PC-9 (cell line): ENCODE measurements at regions not wholly inside any gene's neighbourhood (a gene's known extent, or its start where the extent isn't known, plus 50 kb on each side); places are given as distances from the start of the nearest gene placed in this dataset.

Experiments used
- BruUV-seq: library from RNA; stranded (reverse); fragments of 400-500 nt; replicated peaks from 2 replicates; lab custom pipeline; 2021; lab: Mats Ljungman, UMichigan
- CTCF ChIA-PET: fragments of 300-600 bp; sonication (Branson Sonifier 250); formaldehyde crosslinking; loops from one replicate; lab custom pipeline; 2022; ENCODE audit warnings: antibody characterized with exemption; lab: Charles Lee
- POLR2A ChIA-PET: fragments of 300-600 bp; sonication (Branson Sonifier 250); formaldehyde crosslinking; loops from one replicate; lab custom pipeline; 2022; ENCODE audit warnings: antibody characterized with exemption; ENCODE audit not compliant: unreplicated experiment; lab: Charles Lee
- DNase-seq, 2 experiments: peaks; one replicate each; pipeline versions ENCODE4 v3.0.0 to v3.0.0-alpha.2; 2015 to 2022; ENCODE audit warnings: mixed read lengths in 1 of 2
- H2AFZ ChIP-seq: fragments of 200-600 bp; sonication (generic); 2 replicates; pipeline ENCODE4 v1.8.1; 2017; ENCODE audit warnings: antibody characterized with exemption
- H3F3A ChIP-seq: fragments of 200-600 bp; sonication (generic); 2 replicates; pipeline ENCODE4 v1.8.1; 2017; ENCODE audit warnings: antibody characterized with exemption, mild to moderate bottlenecking, low read depth; ENCODE audit not compliant: insufficient read depth
- H3K27ac ChIP-seq: fragments of 200-600 bp; sonication (generic); 2 replicates; pipeline ENCODE4 v1.6.1; 2016; ENCODE audit warnings: mixed run types
- H3K27me3 ChIP-seq: fragments of 200-600 bp; sonication (generic); 2 replicates; pipeline ENCODE4 v1.6.1; 2016; ENCODE audit warnings: low read depth, mixed run types; ENCODE audit not compliant: insufficient read depth
- H3K36me3 ChIP-seq: fragments of 200-600 bp; sonication (generic); 2 replicates; pipeline ENCODE4 v1.6.1; 2016; ENCODE audit warnings: low read depth, mixed run types
- H3K4me1 ChIP-seq: fragments of 200-600 bp; sonication (generic); replicated peaks from 2 replicates; pipeline ENCODE4 v1.6.1; 2016; ENCODE audit warnings: mixed run types; ENCODE audit not compliant: insufficient read depth
- H3K4me2 ChIP-seq: fragments of 200-600 bp; sonication (generic); 2 replicates; pipeline ENCODE4 v1.6.1; 2017; ENCODE audit warnings: mixed run types
- H3K4me3 ChIP-seq: fragments of 200-600 bp; sonication (generic); 2 replicates; pipeline ENCODE4 v1.6.1; 2016; ENCODE audit warnings: mixed run types
- H3K79me2 ChIP-seq: fragments of 200-600 bp; sonication (generic); 2 replicates; pipeline ENCODE4 v1.6.1; 2017; ENCODE audit warnings: low read depth, mixed run types
- H3K9me2 ChIP-seq: fragments of 200-600 bp; sonication (generic); 2 replicates; pipeline ENCODE4 v1.8.1; 2017; ENCODE audit warnings: mild to moderate bottlenecking; ENCODE audit not compliant: insufficient read depth
- H3K9me3 ChIP-seq: fragments of 200-600 bp; sonication (generic); 2 replicates; pipeline ENCODE4 v1.8.1; 2016; ENCODE audit warnings: low read depth; ENCODE audit not compliant: insufficient read depth
- H4K20me1 ChIP-seq: fragments of 200-600 bp; sonication (generic); 2 replicates; pipeline ENCODE4 v1.8.1; 2017; ENCODE audit not compliant: insufficient read depth
- CTCF ChIP-seq: fragments of 200-600 bp; sonication (generic); conservative IDR thresholded peaks from 2 replicates; pipeline ENCODE4 v1.6.1; 2017; ENCODE audit warnings: mixed run types, antibody characterized with exemption, mild to moderate bottlenecking, moderate library complexity
- EZH2 ChIP-seq: fragments of 200-600 bp; sonication (generic); IDR thresholded peaks from 2 replicates; pipeline ENCODE4 v1.8.0; 2017; ENCODE audit warnings: antibody characterized with exemption, low read depth
- intact Hi-C: fragments of 100-400 bp; cut with micrococcal nuclease; formaldehyde crosslinking; loops from one replicate; pipeline ENCODE4 v1.10.0; 2022; ENCODE audit not compliant: unreplicated experiment

GRCh38 chr17:14886200-14886739 lies 378.9 kb downstream of the PMP22 start:
- Histone ChIP-seq H3K4me1 (no peaks in the 10 kb centered on the region), H3K4me2 (no peak overlapping the region), H3K4me3 (no peak overlapping the region), H3K27me3 (no peaks in the 10 kb centered on the region), H3F3A (no peaks in the 10 kb centered on the region), H4K20me1 (no peaks in the 10 kb centered on the region), H3K79me2 (no peaks in the 10 kb centered on the region), H3K27ac (no peak overlapping the region), H3K36me3 (no peaks in the 10 kb centered on the region), H3K9me3 (no peaks in the 10 kb centered on the region), H2AFZ (no peak overlapping the region), H3K9me2 (no peaks in the 10 kb centered on the region)
- no peak for DNase-seq
- TF ChIP-seq EZH2 (no peak), CTCF (peak; percentile 40; the same call in 1 of the 2 replicates)
- POLR2A ChIA-PET, result no interaction called here
- BruUV-seq, result no TSS peak
- CTCF ChIA-PET, result no interaction called here
- intact Hi-C loops, result no loop called here

- H2AFZ ChIP-seq, result no peak overlapping the region
- DNase-seq, result no peak
- no peaks in the 10 kb centered on the region for H3K79me2 ChIP-seq
- ChIA-PET CTCF (no interaction called here), POLR2A (no interaction called here)
- no peak overlapping the region for H3K27ac ChIP-seq
- no peaks in the 10 kb centered on the region for H3K4me1 ChIP-seq
- no peaks in the 10 kb centered on the region for H3K27me3 ChIP-seq
- no peaks in the 10 kb centered on the region for H3K36me3 ChIP-seq
- no peak for TF ChIP-seq EZH2
- TF ChIP-seq CTCF, result no peak
- no peak overlapping the region for H3K4me3 ChIP-seq
- H3K4me2 ChIP-seq, result no peak overlapping the region
- no peaks in the 10 kb centered on the region for H3F3A ChIP-seq
- intact Hi-C loops, result no loop called here
- no peaks in the 10 kb centered on the region for H3K9me3 ChIP-seq
- no peaks in the 10 kb centered on the region for H3K9me2 ChIP-seq
- no peaks in the 10 kb centered on the region for H4K20me1 ChIP-seq
- BruUV-seq, result no TSS peak
These were observed 383.0 kb downstream of the PMP22 start for GRCh38 chr17:14882131-14882530.

GRCh38 chr17:14875557-14876412 lies 389.3 kb downstream of the PMP22 start:
- intact Hi-C loops, result no loop called here
- Histone ChIP-seq H3K27ac (no peak overlapping the region), H3K4me3 (no peak overlapping the region), H3K4me2 (no peak overlapping the region), H3K9me2 (no peaks in the 10 kb centered on the region), H3K27me3 (no peaks in the 10 kb centered on the region; the same call in 1 of the 2 replicates), H3K4me1 (no peaks in the 10 kb centered on the region), H2AFZ (no peak overlapping the region), H3F3A (no peaks in the 10 kb centered on the region), H3K79me2 (no peaks in the 10 kb centered on the region), H4K20me1 (no peaks in the 10 kb centered on the region), H3K36me3 (no peaks in the 10 kb centered on the region), H3K9me3 (no peaks in the 10 kb centered on the region)
- TF ChIP-seq EZH2 (no peak), CTCF (no peak)
- no TSS peak for BruUV-seq
- ChIA-PET CTCF (no interaction called here), POLR2A (no interaction called here)
- no peak for DNase-seq
